ENCODE measurements at regions not wholly inside any gene's neighbourhood (a gene's known extent, or its start where the extent isn't known, plus 50 kb on each side); places are given as distances from the start of the nearest gene placed in this dataset.
"Not testable (repeated sequence)": the region's sequence is repeated elsewhere in the genome, so short reads cannot be mapped to it uniquely, and the experiment has no call there.

- no peak for DNase-seq
These were observed 781.4 kb downstream of the BRINP3 start for GRCh38 chr1:189696297-189696696.

- no peak for DNase-seq
These were observed 780.6 kb downstream of the BRINP3 start for GRCh38 chr1:189697113-189697512.

DNA sequence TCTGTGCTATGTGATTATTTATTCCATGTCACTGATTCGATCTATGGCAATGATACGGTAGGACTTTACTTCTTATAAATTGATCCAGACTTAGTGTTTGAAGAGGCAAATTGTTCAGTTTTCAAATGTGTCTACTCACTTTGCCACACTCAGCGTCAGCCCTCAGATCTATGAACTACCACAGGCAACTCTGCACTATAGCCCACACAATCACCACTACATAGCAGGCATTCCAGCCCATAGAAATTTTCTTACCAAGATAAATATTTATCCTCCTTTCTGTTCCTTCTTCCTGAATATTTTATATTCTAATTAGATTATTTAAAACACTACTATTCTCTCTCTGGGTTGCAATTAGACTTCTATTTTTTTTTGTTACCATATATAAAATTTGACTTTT, 776.1 kb downstream of the BRINP3 start:
- DNase-seq = no peak

GRCh38 chr1:189706594-189706993, 771.1 kb downstream of the BRINP3 start:
- no peak for DNase-seq

DNA sequence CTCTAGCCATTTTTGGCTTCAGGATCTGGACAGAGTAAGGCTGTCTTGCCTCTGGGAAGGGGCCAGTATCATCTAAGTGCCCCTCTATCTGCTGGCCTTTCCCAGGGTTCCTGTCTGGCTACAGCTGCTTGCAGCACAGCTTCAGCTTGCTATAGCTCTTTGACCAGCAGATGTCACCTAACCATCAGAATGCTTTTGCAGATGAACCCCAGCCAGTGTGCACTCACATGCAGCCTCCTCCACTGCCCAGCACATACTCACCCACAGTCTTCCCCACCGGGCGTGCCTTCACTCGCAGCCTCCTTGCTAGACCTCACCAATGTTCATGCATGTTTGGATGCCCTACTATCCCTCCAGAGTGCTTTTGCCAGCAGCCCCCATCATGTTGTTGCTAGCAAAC, 769.0 kb downstream of the BRINP3 start:
- DNase-seq = peak; percentile 56

DNA sequence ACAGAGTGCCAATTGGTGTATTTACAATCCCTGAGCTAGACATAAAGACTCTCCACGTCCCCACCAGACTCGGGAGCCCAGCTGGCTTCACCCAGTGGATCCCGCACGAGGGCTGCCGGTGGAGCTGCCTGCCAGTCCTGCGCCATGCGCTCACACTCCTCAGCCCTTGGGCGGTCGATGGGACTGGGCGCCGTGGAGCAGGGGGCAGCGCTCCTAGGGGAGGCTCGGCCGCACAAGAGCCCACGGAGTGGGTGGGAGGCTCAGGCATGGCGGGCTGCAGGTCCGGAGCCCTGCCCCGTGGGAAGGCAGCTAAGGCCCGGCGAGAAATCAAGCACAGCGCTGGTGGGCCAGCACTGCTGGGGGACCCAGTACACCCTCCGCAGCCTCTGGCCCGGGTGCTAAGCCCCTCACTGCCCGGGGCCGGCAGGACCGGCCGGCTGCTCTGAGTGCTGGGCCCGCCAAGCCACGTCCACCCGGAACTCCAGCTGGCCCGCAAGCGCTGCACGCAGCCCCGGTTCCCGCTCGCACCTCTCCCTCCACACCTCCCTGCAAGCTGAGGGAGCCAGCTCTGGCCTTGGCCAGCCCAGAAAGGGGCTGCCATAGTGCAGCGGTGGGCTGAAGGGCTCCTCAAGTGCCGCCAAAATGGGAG, 759.4 kb downstream of the BRINP3 start:
- DNase-seq = not testable (repeated sequence)

GRCh38 chr1:189726806-189727205, 750.9 kb downstream of the BRINP3 start:
- no peak for DNase-seq

- no peak for DNase-seq
These were observed 726.4 kb downstream of the BRINP3 start for GRCh38 chr1:189751311-189751710.

- no peak for DNase-seq
These were observed 725.1 kb downstream of the BRINP3 start for GRCh38 chr1:189752461-189752995.

DNA sequence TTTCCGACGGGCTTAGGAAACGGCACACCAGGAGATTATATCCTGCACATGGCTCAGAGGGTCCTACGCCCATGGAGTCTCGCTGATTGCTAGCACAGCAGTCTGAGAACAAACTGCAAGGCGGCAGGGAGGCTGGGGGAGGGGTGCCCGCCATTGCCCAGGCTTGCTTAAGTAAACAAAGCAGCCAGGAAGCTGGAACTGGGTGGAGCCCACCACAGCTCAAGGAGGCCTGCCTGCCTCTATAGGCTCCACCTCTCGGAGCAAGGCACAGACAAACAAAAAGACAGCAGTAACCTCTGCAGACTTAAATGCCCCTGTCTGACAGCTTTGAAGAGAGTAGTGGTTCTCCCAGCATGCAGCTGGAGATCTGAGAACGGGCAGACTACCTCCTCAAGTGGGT, 722.6 kb downstream of the BRINP3 start:
- not testable (repeated sequence) for DNase-seq

GRCh38 chr1:189764391-189765320, 713.0 kb downstream of the BRINP3 start:
- peak; percentile 33 for DNase-seq

GRCh38 chr1:189769448-189769847, 708.2 kb downstream of the BRINP3 start:
- DNase-seq = no peak

GRCh38 chr1:189774721-189775287, 702.9 kb downstream of the BRINP3 start:
- DNase-seq = no peak

- DNase-seq = no peak
These were observed 702.3 kb downstream of the BRINP3 start for GRCh38 chr1:189775343-189775742.

DNA sequence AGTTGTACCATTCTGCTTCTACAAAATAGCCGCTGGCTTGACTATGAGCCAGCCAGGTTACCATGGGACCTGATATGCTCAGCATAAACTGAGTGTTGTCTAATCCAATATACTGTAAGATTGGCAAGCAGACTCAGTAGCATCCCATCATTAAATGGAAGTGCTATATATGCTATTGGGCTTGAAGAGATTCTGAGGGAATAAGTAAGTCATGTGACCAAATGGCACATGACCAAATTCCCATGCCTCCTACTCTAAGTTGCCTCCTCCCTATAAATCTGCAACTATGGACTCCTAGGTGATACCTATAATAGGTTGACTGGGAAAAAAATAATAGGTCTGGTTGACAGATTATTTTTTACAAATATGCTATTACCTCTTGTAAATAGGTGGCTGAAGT, 698.6 kb downstream of the BRINP3 start:
- no peak for DNase-seq

GRCh38 chr1:189782295-189782694, 695.4 kb downstream of the BRINP3 start:
- peak; percentile 55 for DNase-seq

- no peak for DNase-seq
These were observed 694.2 kb downstream of the BRINP3 start for GRCh38 chr1:189783456-189783855.

- no peak for DNase-seq
These were observed 690.9 kb downstream of the BRINP3 start for GRCh38 chr1:189786761-189787160.

GRCh38 chr1:189787201-189787600, 690.5 kb downstream of the BRINP3 start:
- no peak for DNase-seq

DNA sequence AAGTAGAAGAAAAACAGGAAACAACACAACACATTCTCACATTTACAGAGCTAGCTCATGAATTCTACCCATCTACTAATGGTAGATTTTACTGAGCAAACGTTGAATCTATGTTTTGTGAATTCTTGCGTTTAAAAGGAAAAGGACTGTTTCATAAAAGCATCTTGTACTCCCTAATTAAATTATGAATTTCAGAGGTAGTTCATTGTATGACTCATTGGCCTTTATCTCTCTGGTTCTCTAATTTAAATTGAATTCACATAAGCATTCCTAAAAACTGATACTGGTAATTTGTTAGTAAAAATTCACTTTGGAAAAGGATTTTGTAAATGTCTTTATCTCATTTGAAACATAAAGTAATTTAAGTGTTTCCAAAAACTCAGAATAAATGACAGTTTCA, 687.3 kb downstream of the BRINP3 start:
- no peak for DNase-seq

DNA sequence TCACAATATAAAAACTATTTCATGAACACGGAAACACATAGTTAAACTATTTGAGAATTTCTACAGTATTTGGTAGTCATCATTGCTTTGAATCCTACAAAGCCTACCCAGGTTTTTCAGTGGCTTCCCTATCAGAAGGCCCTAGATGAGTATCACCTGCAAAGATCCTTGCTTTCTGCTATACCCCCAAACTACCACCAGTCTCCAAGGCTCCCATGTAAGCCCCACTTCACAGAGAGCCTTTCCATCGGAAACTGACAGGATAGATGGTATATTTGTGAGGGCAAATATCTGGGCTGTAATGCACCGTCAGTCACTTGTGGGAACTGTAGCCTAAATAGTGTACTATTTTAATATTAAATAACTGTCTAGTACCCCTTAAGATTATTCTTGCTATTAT, 674.3 kb downstream of the BRINP3 start:
- DNase-seq = peak; percentile 16

DNA sequence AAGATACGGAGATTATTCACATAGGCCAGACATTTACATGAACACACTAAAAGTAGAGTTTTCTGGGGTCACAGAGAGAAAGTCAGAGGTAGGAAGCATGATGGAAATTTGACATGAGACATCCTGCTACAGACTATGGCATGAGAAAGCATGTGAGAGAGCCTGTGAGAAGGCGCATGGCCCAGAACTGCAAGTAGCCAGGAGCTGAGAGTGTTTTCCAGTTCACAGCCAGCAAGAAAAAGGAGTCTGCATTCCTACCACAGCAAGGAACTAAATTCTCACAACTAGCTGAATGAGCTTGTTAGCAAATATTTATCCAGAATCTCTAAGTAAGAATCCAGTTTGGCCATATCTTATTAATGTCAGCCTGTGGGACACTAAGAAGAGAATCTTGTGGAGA, 673.3 kb downstream of the BRINP3 start:
- DNase-seq = no peak

- peak; percentile 6 for DNase-seq
These were observed 671.9 kb downstream of the BRINP3 start for GRCh38 chr1:189805735-189806134.

DNA sequence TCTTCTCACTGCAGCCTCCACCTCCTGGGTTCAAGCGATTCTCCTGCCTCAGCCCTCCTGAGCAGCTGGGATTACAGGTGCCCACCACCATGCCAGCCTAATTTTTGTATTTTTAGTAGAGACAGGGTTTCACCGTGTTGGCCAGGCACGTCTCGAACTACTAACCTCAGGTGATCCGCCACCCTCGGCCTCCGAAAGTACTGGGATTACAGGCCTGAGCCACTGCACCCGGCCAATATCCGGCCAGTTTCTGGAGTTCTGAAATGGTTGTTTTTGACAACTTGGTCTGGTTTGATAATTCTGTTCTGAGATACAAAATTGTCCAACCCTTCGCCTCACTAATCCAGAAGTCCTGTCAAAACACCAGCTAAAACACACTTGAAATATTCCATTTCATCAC, 667.0 kb downstream of the BRINP3 start:
- DNase-seq = not testable (repeated sequence)

Measured in NCI-H82 (cell line).